Upper lobe of right lung (tissue), 1 donor: ENCODE measurements at regions not wholly inside any gene's neighbourhood (a gene's known extent, or its start where the extent isn't known, plus 50 kb on each side); places are given as distances from the start of the nearest gene placed in this dataset.

Experiments used
- ATAC-seq: fragments of 200-7000 bp; cut with Tn5 transposase; one replicate; pipeline ENCODE4 v1.9.1; 2020; ENCODE audit warnings: mild to moderate bottlenecking, moderate library complexity
- DNase-seq: peaks from one replicate; pipeline ENCODE4 v3.0.0-alpha.2; 2020
- H3K27ac ChIP-seq: fragments of 200-600 bp; one replicate; pipeline ENCODE4 v1.8.0; 2022
- H3K27me3 ChIP-seq: fragments of 200-600 bp; one replicate; pipeline ENCODE4 v1.8.0; 2022; ENCODE audit warnings: mild to moderate bottlenecking
- H3K36me3 ChIP-seq: fragments of 200-600 bp; one replicate; pipeline ENCODE4 v1.8.0; 2022
- H3K4me1 ChIP-seq: fragments of 200-600 bp; one replicate; pipeline ENCODE4 v1.8.0; 2022
- H3K4me3 ChIP-seq: fragments of 200-600 bp; one replicate; pipeline ENCODE4 v1.8.0; 2022; ENCODE audit warnings: mild to moderate bottlenecking
- H3K9me3 ChIP-seq: fragments of 200-600 bp; one replicate; pipeline ENCODE4 v1.8.0; 2022
- intact Hi-C: fragments of 100-400 bp; cut with DNase I; formaldehyde crosslinking; loops from one replicate; pipeline ENCODE4 v1.11.0; 2022
- TF ChIP-seq, protein P1 (sequence below): fragments of 200-600 bp; IDR thresholded peaks from one replicate; pipeline ENCODE4 v1.8.0; 2022; ENCODE audit warnings: antibody characterized with exemption
- donor health status: DM: no; HTN: yes; CAD: no; lungs with severe emphysema.

DNA sequence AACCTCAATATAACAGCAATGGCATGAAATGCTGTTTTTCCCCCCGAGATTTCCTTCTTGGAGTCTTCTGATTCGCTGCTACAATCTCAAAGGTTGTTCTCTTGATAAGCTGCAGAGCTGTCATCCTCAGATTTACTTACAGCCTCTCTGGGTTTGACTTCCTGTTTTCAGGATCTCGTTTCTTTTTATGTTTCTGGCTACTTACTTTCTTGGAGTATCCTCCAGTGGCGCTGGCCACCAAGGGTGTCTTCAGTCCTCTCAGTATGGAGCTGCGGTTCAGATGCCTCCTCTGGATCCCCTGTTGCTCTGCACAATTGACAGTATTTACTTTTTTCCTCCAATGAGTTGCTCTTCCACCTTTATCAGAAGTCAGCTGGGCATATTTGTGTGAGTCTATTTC lies 152.0 kb upstream of the TMEM72 start:
- ATAC-seq (no peak), DNase-seq (no peak)
- Histone ChIP-seq H3K27ac (no peak overlapping the region), H3K4me1 (no peaks in the 10 kb centered on the region), H3K27me3 (no peaks in the 10 kb centered on the region), H3K9me3 (no peaks in the 10 kb centered on the region), H3K4me3 (no peak overlapping the region), H3K36me3 (no peaks in the 10 kb centered on the region)
- TF ChIP-seq, protein P1, sequence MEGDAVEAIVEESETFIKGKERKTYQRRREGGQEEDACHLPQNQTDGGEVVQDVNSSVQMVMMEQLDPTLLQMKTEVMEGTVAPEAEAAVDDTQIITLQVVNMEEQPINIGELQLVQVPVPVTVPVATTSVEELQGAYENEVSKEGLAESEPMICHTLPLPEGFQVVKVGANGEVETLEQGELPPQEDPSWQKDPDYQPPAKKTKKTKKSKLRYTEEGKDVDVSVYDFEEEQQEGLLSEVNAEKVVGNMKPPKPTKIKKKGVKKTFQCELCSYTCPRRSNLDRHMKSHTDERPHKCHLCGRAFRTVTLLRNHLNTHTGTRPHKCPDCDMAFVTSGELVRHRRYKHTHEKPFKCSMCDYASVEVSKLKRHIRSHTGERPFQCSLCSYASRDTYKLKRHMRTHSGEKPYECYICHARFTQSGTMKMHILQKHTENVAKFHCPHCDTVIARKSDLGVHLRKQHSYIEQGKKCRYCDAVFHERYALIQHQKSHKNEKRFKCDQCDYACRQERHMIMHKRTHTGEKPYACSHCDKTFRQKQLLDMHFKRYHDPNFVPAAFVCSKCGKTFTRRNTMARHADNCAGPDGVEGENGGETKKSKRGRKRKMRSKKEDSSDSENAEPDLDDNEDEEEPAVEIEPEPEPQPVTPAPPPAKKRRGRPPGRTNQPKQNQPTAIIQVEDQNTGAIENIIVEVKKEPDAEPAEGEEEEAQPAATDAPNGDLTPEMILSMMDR, result no peak
- intact Hi-C loops, result no loop called here

DNA sequence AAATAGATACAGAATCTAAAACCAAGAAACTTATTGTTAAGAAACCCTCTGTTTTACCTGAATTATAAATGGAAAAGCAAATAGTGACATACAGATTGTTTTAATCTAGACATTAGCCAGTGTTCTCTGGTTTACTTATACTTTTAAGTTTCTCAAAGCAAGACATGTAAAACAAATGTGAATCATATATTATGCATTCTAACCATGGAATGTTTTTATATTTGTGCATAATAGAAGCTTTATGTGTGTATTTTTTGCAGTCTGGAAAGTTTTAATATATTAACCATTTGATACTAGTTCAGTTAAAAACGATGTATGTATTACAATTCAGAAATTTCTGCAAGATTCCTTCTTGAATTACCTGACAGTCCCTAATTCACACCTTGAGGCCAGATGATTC lies 150.6 kb upstream of the TMEM72 start:
- Histone ChIP-seq H3K27me3 (no peaks in the 10 kb centered on the region), H3K4me3 (no peak overlapping the region), H3K36me3 (no peaks in the 10 kb centered on the region), H3K4me1 (no peaks in the 10 kb centered on the region), H3K27ac (no peak overlapping the region), H3K9me3 (no peaks in the 10 kb centered on the region)
- DNase-seq (no peak), ATAC-seq (no peak)
- TF ChIP-seq, protein P1, result no peak
- intact Hi-C loops, result no loop called here

DNA sequence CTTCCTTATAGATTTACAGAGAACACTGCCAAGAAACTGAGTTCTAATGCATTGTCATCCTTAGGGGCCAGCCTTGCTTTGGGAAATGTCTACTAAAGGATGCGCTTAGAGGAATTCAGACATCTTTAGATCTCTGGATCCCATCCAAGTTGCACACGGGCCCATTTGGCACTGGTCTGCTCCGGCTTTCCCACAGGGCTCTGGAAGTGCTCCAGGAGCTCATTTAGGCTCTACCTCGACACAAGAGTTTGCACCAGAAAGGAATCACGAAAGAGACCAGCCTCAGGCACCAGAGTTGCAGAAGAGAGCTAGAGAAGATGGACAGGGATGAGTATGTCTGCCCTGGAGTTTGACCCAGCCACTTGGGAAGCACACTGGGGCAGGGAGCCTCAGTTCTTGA lies 150.1 kb upstream of the TMEM72 start:
- TF ChIP-seq, protein P1, result no peak
- H3K36me3 ChIP-seq, result no peaks in the 10 kb centered on the region
- H3K4me1 ChIP-seq, result no peaks in the 10 kb centered on the region
- H3K27ac ChIP-seq, result no peak overlapping the region
- H3K27me3 ChIP-seq, result no peaks in the 10 kb centered on the region
- H3K4me3 ChIP-seq, result no peak overlapping the region
- no peak for ATAC-seq
- intact Hi-C loops, result no loop called here
- H3K9me3 ChIP-seq, result no peaks in the 10 kb centered on the region
- no peak for DNase-seq

DNA sequence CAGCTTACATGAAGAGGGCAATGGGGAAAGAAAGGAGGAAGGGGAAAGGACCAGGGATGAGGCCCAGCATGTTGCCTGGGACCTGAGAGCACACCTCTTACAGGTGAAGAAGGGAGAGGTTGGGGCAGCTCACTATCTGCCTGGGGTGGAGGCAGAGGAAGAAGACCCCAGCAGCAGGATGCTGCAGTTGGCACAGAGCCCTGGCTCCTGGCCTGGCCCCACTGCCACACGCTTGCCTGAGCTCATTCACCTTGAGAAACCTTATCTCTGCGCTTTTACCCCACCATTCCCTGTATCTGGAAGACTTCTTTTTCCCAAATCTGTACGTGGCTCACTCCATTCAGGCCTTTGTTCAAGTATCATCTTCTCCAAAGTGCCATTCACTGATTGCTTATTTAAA lies 147.8 kb upstream of the TMEM72 start:
- DNase-seq, result no peak
- no peaks in the 10 kb centered on the region for H3K27me3 ChIP-seq
- TF ChIP-seq, protein P1, result no peak
- no peaks in the 10 kb centered on the region for H3K9me3 ChIP-seq
- ATAC-seq, result no peak
- H3K27ac ChIP-seq, result no peak overlapping the region
- H3K4me1 ChIP-seq, result no peaks in the 10 kb centered on the region
- H3K4me3 ChIP-seq, result no peak overlapping the region
- H3K36me3 ChIP-seq, result no peaks in the 10 kb centered on the region
- intact Hi-C loops, result no loop called here

DNA sequence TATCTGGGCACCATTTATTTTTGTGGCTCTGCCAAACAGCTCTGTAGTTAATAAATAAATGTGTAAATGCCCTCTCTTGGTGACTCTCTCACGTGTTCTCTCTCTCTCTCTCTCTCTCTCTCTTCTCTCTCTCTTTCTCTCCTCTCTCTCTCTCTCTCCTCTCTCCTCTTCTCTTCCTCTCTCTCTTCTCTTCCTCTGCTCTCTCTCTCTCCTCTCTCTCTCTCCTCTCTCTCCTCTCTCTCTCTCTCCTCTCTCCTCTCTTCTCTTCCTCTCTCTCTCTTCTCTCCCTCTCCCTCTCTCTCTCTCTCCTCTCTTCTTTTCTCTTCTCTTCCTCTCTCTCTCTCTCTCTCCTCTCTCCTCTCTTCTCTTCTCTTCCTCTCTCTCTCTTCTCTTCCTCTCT lies 145.8 kb upstream of the TMEM72 start:
- H3K4me3 ChIP-seq, result no peak overlapping the region
- intact Hi-C loops, result no loop called here
- H3K27me3 ChIP-seq, result no peaks in the 10 kb centered on the region
- DNase-seq (no peak), ATAC-seq (no peak)
- no peaks in the 10 kb centered on the region for H3K36me3 ChIP-seq
- no peaks in the 10 kb centered on the region for H3K4me1 ChIP-seq
- TF ChIP-seq, protein P1, result no peak
- no peak overlapping the region for H3K27ac ChIP-seq
- no peaks in the 10 kb centered on the region for H3K9me3 ChIP-seq

DNA sequence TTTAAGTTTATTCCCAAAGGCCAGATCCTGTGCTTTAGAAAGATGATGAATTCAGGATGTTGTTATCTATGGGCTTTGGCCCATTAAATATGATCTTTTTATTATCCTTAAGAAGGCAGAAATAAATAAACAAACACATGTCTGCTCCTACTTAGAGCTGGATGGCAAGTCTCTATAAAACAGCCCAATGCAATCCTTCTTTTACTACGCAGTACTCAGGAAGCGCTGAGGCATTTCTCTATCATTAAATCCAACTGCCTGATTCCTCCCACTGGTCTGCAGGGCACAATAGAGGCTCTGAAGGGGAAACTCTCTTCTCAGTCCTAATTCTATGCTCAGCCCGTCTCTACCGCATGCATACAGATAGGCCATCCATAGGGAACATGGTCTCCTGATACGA lies 144.5 kb upstream of the TMEM72 start:
- intact Hi-C loops, result no loop called here

More for the DNA sequence above, 144.5 kb upstream of the TMEM72 start:
- Histone ChIP-seq H3K27me3 (no peaks in the 10 kb centered on the region), H3K4me3 (no peak overlapping the region), H3K9me3 (no peaks in the 10 kb centered on the region), H3K27ac (no peak overlapping the region), H3K36me3 (no peaks in the 10 kb centered on the region), H3K4me1 (no peaks in the 10 kb centered on the region)
- no peak for DNase-seq
- TF ChIP-seq, protein P1, result no peak
- no peak for ATAC-seq
